CD4-positive, alpha-beta T cell (primary cell): ENCODE measurements at regions not wholly inside any gene's neighbourhood (a gene's known extent, or its start where the extent isn't known, plus 50 kb on each side); places are given as distances from the start of the nearest gene placed in this dataset.

ENCODE experiments used
- ATAC-seq: fragments of 200-7000 bp; cut with Tn5 transposase; one replicate; pipeline ENCODE4 v1.10.0; 2022; ENCODE audit warnings: mild to moderate bottlenecking; ENCODE audit not compliant: poor library complexity
- CTCF ChIA-PET: fragments of 350-600 bp; sonication (Branson Sonifier 250); formaldehyde crosslinking; loops from one replicate; lab custom pipeline; 2021; ENCODE audit warnings: antibody characterized with exemption, inconsistent platforms; lab: Charles Lee
- POLR2A ChIA-PET: fragments of 350-600 bp; sonication (Branson Sonifier 250); formaldehyde crosslinking; loops from one replicate; lab custom pipeline; 2021; ENCODE audit warnings: antibody characterized with exemption, inconsistent platforms; lab: Charles Lee
- DNase-seq, 14 experiments: peaks; one replicate each; pipeline ENCODE4 v3.0.0-alpha.2; 2013 to 2020; ENCODE audit warnings: mixed read lengths in 2 of 14
- H3K27ac ChIP-seq, 2 donors: one replicate each; pipeline versions ENCODE4 v1.5.1 to v1.7.0; 2013; ENCODE audit warnings: low read length in 2 of 2, low read depth in 1 of 2, mild to moderate bottlenecking in 1 of 2
- H3K27me3 ChIP-seq, 2 experiments: 1 replicate in 1 of 2; 2 replicates in 1 of 2; pipeline versions ENCODE4 v1.6.1 to v1.7.0; 2013; ENCODE audit warnings: low read length in 2 of 2, control low read depth in 1 of 2, mild to moderate bottlenecking in 1 of 2, moderate library complexity in 1 of 2; ENCODE audit not compliant: insufficient read depth in 2 of 2, control insufficient read depth in 1 of 2
- H3K36me3 ChIP-seq: one replicate; pipeline ENCODE4 v1.6.1; 2013; ENCODE audit warnings: low read length, control low read depth; ENCODE audit not compliant: insufficient read depth
- H3K4me1 ChIP-seq: one replicate; pipeline ENCODE4 v1.6.1; 2013; ENCODE audit warnings: low read length, control low read depth; ENCODE audit not compliant: insufficient read depth
- H3K4me3 ChIP-seq: one replicate; pipeline ENCODE4 v1.5.1; 2013; ENCODE audit warnings: mild to moderate bottlenecking, low read length, moderate library complexity
- H3K9me3 ChIP-seq, 2 experiments: 1 replicate in 1 of 2; 2 replicates in 1 of 2; pipeline versions ENCODE4 v1.6.1 to v1.7.0; 2013; ENCODE audit warnings: low read length in 2 of 2, mild to moderate bottlenecking in 2 of 2, control low read depth in 1 of 2, moderate library complexity in 1 of 2; ENCODE audit not compliant: control insufficient read depth in 1 of 2, insufficient read depth in 1 of 2
- H3K27ac Mint-ChIP-seq: one replicate; pipeline ENCODE4 v1.8.0; 2020; ENCODE audit warnings: mixed read lengths
- H3K27me3 Mint-ChIP-seq: one replicate; pipeline ENCODE4 v1.8.0; 2021; ENCODE audit warnings: mixed read lengths
- H3K36me3 Mint-ChIP-seq: one replicate; pipeline ENCODE4 v1.8.0; 2021; ENCODE audit warnings: low read depth, mixed read lengths
- H3K4me1 Mint-ChIP-seq: one replicate; pipeline ENCODE4 v1.8.0; 2021; ENCODE audit warnings: low read depth, mixed read lengths
- H3K4me3 Mint-ChIP-seq: one replicate; pipeline ENCODE4 v1.8.0; 2020; ENCODE audit warnings: mild to moderate bottlenecking, mixed read lengths
- H3K9me3 Mint-ChIP-seq: one replicate; pipeline ENCODE4 v1.8.0; 2020; ENCODE audit warnings: mixed read lengths
- intact Hi-C, 2 experiments: fragments of 100-400 bp; cut with DNase I in 1 of 2; cut with micrococcal nuclease in 1 of 2; formaldehyde crosslinking; loops; one replicate each; pipeline versions ENCODE4 v1.15.1 to v1.9.0; 2023 to 2025; cut with DNase I, micrococcal nuclease
- TF ChIP-seq, protein P1 (sequence below): fragments of 200-600 bp; IDR thresholded peaks from one replicate; pipeline ENCODE4 v1.8.0; 2022; ENCODE audit warnings: antibody characterized with exemption, mild to moderate bottlenecking

- Mint-ChIP-seq H3K4me3 (no peak overlapping the region), H3K27me3 (no peaks in the 10 kb centered on the region), H3K27ac (no peak overlapping the region), H3K4me1 (peaks cover 5% of the 10 kb centered on the region), H3K9me3 (no peaks in the 10 kb centered on the region), H3K36me3 (no peaks in the 10 kb centered on the region)
- intact Hi-C loops: no loop called here
- Histone ChIP-seq H3K36me3 (no peaks in the 10 kb centered on the region), H3K9me3 (no peaks in the 10 kb centered on the region), H3K4me3 (no peak overlapping the region), H3K27ac (no peak overlapping the region), H3K4me1 (no peaks in the 10 kb centered on the region), H3K27me3 (no peaks in the 10 kb centered on the region)
- TF ChIP-seq, protein P1, sequence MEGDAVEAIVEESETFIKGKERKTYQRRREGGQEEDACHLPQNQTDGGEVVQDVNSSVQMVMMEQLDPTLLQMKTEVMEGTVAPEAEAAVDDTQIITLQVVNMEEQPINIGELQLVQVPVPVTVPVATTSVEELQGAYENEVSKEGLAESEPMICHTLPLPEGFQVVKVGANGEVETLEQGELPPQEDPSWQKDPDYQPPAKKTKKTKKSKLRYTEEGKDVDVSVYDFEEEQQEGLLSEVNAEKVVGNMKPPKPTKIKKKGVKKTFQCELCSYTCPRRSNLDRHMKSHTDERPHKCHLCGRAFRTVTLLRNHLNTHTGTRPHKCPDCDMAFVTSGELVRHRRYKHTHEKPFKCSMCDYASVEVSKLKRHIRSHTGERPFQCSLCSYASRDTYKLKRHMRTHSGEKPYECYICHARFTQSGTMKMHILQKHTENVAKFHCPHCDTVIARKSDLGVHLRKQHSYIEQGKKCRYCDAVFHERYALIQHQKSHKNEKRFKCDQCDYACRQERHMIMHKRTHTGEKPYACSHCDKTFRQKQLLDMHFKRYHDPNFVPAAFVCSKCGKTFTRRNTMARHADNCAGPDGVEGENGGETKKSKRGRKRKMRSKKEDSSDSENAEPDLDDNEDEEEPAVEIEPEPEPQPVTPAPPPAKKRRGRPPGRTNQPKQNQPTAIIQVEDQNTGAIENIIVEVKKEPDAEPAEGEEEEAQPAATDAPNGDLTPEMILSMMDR: no peak
- CTCF ChIA-PET: no interaction called here
- DNase-seq (no peak), ATAC-seq (no peak)
- POLR2A ChIA-PET: no interaction called here
These were observed 364.8 kb upstream of the PROK2 start for GRCh38 chr3:72149645-72150300.

DNA sequence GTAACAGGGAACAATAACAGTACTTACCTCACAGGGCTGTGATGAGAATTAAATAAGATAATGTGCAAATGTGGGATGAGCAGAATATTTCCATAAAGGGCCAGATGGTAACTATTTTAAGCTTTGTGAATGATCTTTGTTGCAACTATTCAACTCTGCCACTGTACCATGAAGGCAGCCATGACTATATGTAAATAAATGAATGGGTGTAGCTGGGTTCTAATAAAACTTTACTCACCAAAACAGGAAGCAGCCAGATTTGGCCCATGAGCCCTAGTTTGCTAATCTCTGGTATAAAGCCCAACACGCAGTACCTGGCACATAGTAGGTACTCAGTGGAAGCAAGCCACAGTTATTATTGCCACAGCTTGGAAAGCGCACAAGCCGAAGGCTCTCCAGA lies 362.7 kb upstream of the PROK2 start:
- ChIA-PET POLR2A (interaction anchor here (0.6 kb wide), 1 partner anchor 24 kb away, joined by 6 read pairs; no protein-coding TSS in a partner anchor), CTCF (no interaction called here)
- H3K27me3 ChIP-seq: no peaks in the 10 kb centered on the region
- intact Hi-C loops: no loop called here
- no peak overlapping the region for H3K27ac Mint-ChIP-seq
- ATAC-seq: no peak
- no peak overlapping the region for H3K27ac ChIP-seq
- no peak overlapping the region for H3K4me3 Mint-ChIP-seq
- H3K4me1 ChIP-seq: no peaks in the 10 kb centered on the region
- TF ChIP-seq, protein P1: no peak
- H3K4me1 Mint-ChIP-seq: peaks cover 9% of the 10 kb centered on the region
- no peaks in the 10 kb centered on the region for H3K9me3 Mint-ChIP-seq
- H3K27me3 Mint-ChIP-seq: no peaks in the 10 kb centered on the region
- H3K9me3 ChIP-seq: no peaks in the 10 kb centered on the region
- no peak for DNase-seq
- H3K36me3 ChIP-seq: no peaks in the 10 kb centered on the region
- H3K36me3 Mint-ChIP-seq: no peaks in the 10 kb centered on the region
- H3K4me3 ChIP-seq: no peak overlapping the region

GRCh38 chr3:72145506-72146380 lies 360.8 kb upstream of the PROK2 start:
- Histone ChIP-seq H3K4me1 (no peaks in the 10 kb centered on the region), H3K9me3 (no peaks in the 10 kb centered on the region), H3K4me3 (no peak overlapping the region), H3K27ac (no peak overlapping the region), H3K27me3 (no peaks in the 10 kb centered on the region), H3K36me3 (no peaks in the 10 kb centered on the region)
- CTCF ChIA-PET: no interaction called here
- DNase-seq: no peak
- TF ChIP-seq, protein P1: no peak
- H3K27ac Mint-ChIP-seq: no peak overlapping the region
- H3K4me3 Mint-ChIP-seq: no peak overlapping the region
- no peak for ATAC-seq
- intact Hi-C loops: no loop called here
- no peaks in the 10 kb centered on the region for H3K27me3 Mint-ChIP-seq
- no peaks in the 10 kb centered on the region for H3K9me3 Mint-ChIP-seq
- POLR2A ChIA-PET: no interaction called here
- no peaks in the 10 kb centered on the region for H3K36me3 Mint-ChIP-seq
- H3K4me1 Mint-ChIP-seq: peaks cover 9% of the 10 kb centered on the region
